PC-3 (cell line): ENCODE measurements at regions not wholly inside any gene's neighbourhood (a gene's known extent, or its start where the extent isn't known, plus 50 kb on each side); places are given as distances from the start of the nearest gene placed in this dataset.

Source experiments
- CTCF ChIP-seq: fragments of 300-600 bp; sonication (generic); conservative IDR thresholded peaks from 2 replicates; pipeline ENCODE4 v1.5.1; 2017; ENCODE audit warnings: antibody characterized with exemption, low read depth, mild to moderate bottlenecking, low read length
- EZH2 ChIP-seq: fragments of 300-600 bp; sonication (generic); IDR thresholded peaks from one replicate; pipeline ENCODE4 v1.6.1; 2017; ENCODE audit warnings: antibody characterized with exemption, mild to moderate bottlenecking, low read length; ENCODE audit not compliant: unreplicated experiment
- EZH2phosphoT487 ChIP-seq: fragments of 300-600 bp; sonication (generic); IDR thresholded peaks from 2 replicates; pipeline ENCODE4 v1.6.1; 2018; ENCODE audit warnings: mild to moderate bottlenecking, antibody characterized with exemption, low read length, borderline replicate concordance

DNA sequence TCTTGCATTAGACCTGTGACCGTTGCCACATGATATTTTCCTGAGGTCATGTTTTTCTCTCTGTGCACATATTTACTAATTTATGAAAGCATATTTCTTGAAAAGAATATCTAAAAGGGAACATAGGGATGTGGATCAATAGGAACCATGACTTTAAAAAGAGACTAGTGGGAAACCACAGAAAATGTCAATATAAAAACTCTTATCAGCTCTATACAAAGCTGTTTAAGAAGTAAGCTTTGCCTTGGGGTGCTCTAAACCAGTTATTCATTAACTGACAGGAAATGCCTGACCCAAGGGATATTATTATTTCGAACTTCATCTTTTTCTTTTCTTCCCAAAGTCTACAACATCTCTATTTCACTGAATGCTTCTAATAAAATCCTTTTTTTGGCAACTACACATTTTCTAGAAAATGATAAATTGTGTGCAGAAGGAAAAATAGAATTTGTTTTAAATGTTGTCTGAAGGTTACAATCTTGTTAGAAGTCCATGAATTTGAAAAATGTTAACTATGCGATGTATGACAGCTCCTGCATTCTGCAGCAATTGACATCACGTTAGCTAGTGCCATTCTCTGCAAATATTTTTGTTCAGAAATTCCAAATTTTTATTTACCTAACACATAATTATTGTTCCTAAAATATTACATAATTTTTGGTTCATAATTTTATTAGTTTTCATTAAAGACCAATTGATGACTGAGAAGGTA is 345.0 kb downstream of the SLC16A7 start:
- TF ChIP-seq CTCF (no peak), EZH2 (no peak), EZH2phosphoT487 (no peak)
